Fibroblast of mammary gland (primary cell): ENCODE measurements at regions not wholly inside any gene's neighbourhood (a gene's known extent, or its start where the extent isn't known, plus 50 kb on each side); places are given as distances from the start of the nearest gene placed in this dataset.

Source experiments
- DNase-seq: peaks from one replicate; pipeline ENCODE4 v3.0.0-alpha.2; 2010; ENCODE audit warnings: low read depth
- H3K4me3 ChIP-seq: 2 replicates; pipeline ENCODE4 v1.5.1; 2011; ENCODE audit warnings: low read depth, mild to moderate bottlenecking, low read length, moderate library complexity; ENCODE audit not compliant: control insufficient read depth
- CTCF ChIP-seq: conservative IDR thresholded peaks from 2 replicates; pipeline ENCODE4 v1.5.1; 2011; ENCODE audit warnings: low read depth, low read length, inconsistent platforms; ENCODE audit not compliant: control insufficient read depth, insufficient read depth

GRCh38 chr7:97578225-97578624 lies 153.7 kb upstream of the TAC1 start:
- TF ChIP-seq CTCF, result no peak
- no peak overlapping the region for H3K4me3 ChIP-seq
- no peak for DNase-seq

GRCh38 chr7:97580205-97580604 lies 151.7 kb upstream of the TAC1 start:
- no peak for TF ChIP-seq CTCF
- no peak for DNase-seq
- H3K4me3 ChIP-seq, result no peak overlapping the region

- DNase-seq, result no peak
- no peak overlapping the region for H3K4me3 ChIP-seq
- no peak for TF ChIP-seq CTCF
Observed at GRCh38 chr7:97595439-97595838, 136.4 kb upstream of the TAC1 start.

GRCh38 chr7:97601931-97602457 lies 129.9 kb upstream of the TAC1 start:
- no peak overlapping the region for H3K4me3 ChIP-seq
- no peak for TF ChIP-seq CTCF
- DNase-seq, result no peak

- no peak for TF ChIP-seq CTCF
- no peak for DNase-seq
- no peak overlapping the region for H3K4me3 ChIP-seq
Observed at GRCh38 chr7:97620495-97620894, 111.4 kb upstream of the TAC1 start.

- TF ChIP-seq CTCF, result no peak
- DNase-seq, result no peak
- no peak overlapping the region for H3K4me3 ChIP-seq
Observed at GRCh38 chr7:97623333-97623732, 108.6 kb upstream of the TAC1 start.

GRCh38 chr7:97630116-97630515 lies 101.8 kb upstream of the TAC1 start:
- H3K4me3 ChIP-seq, result no peak overlapping the region
- DNase-seq, result no peak
- TF ChIP-seq CTCF, result no peak
